Esophagus squamous epithelium (tissue), 4 donors: ENCODE measurements at regions not wholly inside any gene's neighbourhood (a gene's known extent, or its start where the extent isn't known, plus 50 kb on each side); places are given as distances from the start of the nearest gene placed in this dataset.

Source experiments
- POLR2A ChIP-seq, 4 donors: fragments of 450-650 bp; IDR thresholded peaks; one replicate each; pipeline ENCODE4 v1.6.1; 2017; ENCODE audit warnings: antibody characterized with exemption in 4 of 4, mild to moderate bottlenecking in 4 of 4, moderate library complexity in 3 of 4
- TF ChIP-seq, protein P1 (sequence below), 6 experiments: fragments of 450-650 bp in 4 of 6; fragments of 200-600 bp in 2 of 6; sonication (generic) in 2 of 6; IDR thresholded peaks; one replicate each; pipeline ENCODE4 v1.5.1; 2016 to 2019; ENCODE audit warnings: antibody characterized with exemption in 6 of 6, mild to moderate bottlenecking in 4 of 6, moderate library complexity in 4 of 6

DNA sequence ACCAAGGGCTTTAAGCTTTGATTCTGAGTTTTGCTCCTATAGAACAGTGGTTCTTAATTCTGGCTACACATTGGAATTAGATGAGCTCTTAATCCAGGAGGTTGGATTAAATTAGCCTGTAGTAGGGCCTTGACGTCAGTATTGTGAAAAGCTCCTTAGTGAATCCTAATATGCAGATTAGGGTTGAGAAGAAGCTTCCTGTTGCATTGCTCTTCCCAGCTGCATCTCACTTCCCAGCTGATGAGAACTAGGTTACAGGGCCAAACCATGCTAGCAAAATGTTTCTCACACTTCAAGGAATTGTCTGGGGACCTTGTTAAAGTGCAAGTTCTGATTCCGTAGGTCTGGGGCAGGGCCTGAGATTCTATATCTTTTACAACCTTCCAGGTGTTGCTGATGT is 300.0 kb downstream of the ZSWIM6 start:
- no peak for TF ChIP-seq POLR2A (IDR thresholded peaks at IDR 0.05)
- TF ChIP-seq, protein P1, sequence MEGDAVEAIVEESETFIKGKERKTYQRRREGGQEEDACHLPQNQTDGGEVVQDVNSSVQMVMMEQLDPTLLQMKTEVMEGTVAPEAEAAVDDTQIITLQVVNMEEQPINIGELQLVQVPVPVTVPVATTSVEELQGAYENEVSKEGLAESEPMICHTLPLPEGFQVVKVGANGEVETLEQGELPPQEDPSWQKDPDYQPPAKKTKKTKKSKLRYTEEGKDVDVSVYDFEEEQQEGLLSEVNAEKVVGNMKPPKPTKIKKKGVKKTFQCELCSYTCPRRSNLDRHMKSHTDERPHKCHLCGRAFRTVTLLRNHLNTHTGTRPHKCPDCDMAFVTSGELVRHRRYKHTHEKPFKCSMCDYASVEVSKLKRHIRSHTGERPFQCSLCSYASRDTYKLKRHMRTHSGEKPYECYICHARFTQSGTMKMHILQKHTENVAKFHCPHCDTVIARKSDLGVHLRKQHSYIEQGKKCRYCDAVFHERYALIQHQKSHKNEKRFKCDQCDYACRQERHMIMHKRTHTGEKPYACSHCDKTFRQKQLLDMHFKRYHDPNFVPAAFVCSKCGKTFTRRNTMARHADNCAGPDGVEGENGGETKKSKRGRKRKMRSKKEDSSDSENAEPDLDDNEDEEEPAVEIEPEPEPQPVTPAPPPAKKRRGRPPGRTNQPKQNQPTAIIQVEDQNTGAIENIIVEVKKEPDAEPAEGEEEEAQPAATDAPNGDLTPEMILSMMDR (IDR thresholded peaks at IDR 0.05), result no peak
